PC-9 (cell line): ENCODE measurements at regions not wholly inside any gene's neighbourhood (a gene's known extent, or its start where the extent isn't known, plus 50 kb on each side); places are given as distances from the start of the nearest gene placed in this dataset.

Experiments used
- BruUV-seq: library from RNA; stranded (reverse); fragments of 400-500 nt; replicated peaks from 2 replicates; lab custom pipeline; 2021; lab: Mats Ljungman, UMichigan
- CTCF ChIA-PET: fragments of 300-600 bp; sonication (Branson Sonifier 250); formaldehyde crosslinking; loops from one replicate; lab custom pipeline; 2022; ENCODE audit warnings: antibody characterized with exemption; lab: Charles Lee
- POLR2A ChIA-PET: fragments of 300-600 bp; sonication (Branson Sonifier 250); formaldehyde crosslinking; loops from one replicate; lab custom pipeline; 2022; ENCODE audit warnings: antibody characterized with exemption; ENCODE audit not compliant: unreplicated experiment; lab: Charles Lee
- DNase-seq, 2 experiments: peaks; one replicate each; pipeline versions ENCODE4 v3.0.0 to v3.0.0-alpha.2; 2015 to 2022; ENCODE audit warnings: mixed read lengths in 1 of 2
- H2AFZ ChIP-seq: fragments of 200-600 bp; sonication (generic); 2 replicates; pipeline ENCODE4 v1.8.1; 2017; ENCODE audit warnings: antibody characterized with exemption
- H3F3A ChIP-seq: fragments of 200-600 bp; sonication (generic); 2 replicates; pipeline ENCODE4 v1.8.1; 2017; ENCODE audit warnings: antibody characterized with exemption, mild to moderate bottlenecking, low read depth; ENCODE audit not compliant: insufficient read depth
- H3K27ac ChIP-seq: fragments of 200-600 bp; sonication (generic); 2 replicates; pipeline ENCODE4 v1.6.1; 2016; ENCODE audit warnings: mixed run types
- H3K27me3 ChIP-seq: fragments of 200-600 bp; sonication (generic); 2 replicates; pipeline ENCODE4 v1.6.1; 2016; ENCODE audit warnings: low read depth, mixed run types; ENCODE audit not compliant: insufficient read depth
- H3K36me3 ChIP-seq: fragments of 200-600 bp; sonication (generic); 2 replicates; pipeline ENCODE4 v1.6.1; 2016; ENCODE audit warnings: low read depth, mixed run types
- H3K4me1 ChIP-seq: fragments of 200-600 bp; sonication (generic); replicated peaks from 2 replicates; pipeline ENCODE4 v1.6.1; 2016; ENCODE audit warnings: mixed run types; ENCODE audit not compliant: insufficient read depth
- H3K4me2 ChIP-seq: fragments of 200-600 bp; sonication (generic); 2 replicates; pipeline ENCODE4 v1.6.1; 2017; ENCODE audit warnings: mixed run types
- H3K4me3 ChIP-seq: fragments of 200-600 bp; sonication (generic); 2 replicates; pipeline ENCODE4 v1.6.1; 2016; ENCODE audit warnings: mixed run types
- H3K79me2 ChIP-seq: fragments of 200-600 bp; sonication (generic); 2 replicates; pipeline ENCODE4 v1.6.1; 2017; ENCODE audit warnings: low read depth, mixed run types
- H3K9me2 ChIP-seq: fragments of 200-600 bp; sonication (generic); 2 replicates; pipeline ENCODE4 v1.8.1; 2017; ENCODE audit warnings: mild to moderate bottlenecking; ENCODE audit not compliant: insufficient read depth
- H3K9me3 ChIP-seq: fragments of 200-600 bp; sonication (generic); 2 replicates; pipeline ENCODE4 v1.8.1; 2016; ENCODE audit warnings: low read depth; ENCODE audit not compliant: insufficient read depth
- H4K20me1 ChIP-seq: fragments of 200-600 bp; sonication (generic); 2 replicates; pipeline ENCODE4 v1.8.1; 2017; ENCODE audit not compliant: insufficient read depth
- EZH2 ChIP-seq: fragments of 200-600 bp; sonication (generic); IDR thresholded peaks from 2 replicates; pipeline ENCODE4 v1.8.0; 2017; ENCODE audit warnings: antibody characterized with exemption, low read depth
- intact Hi-C: fragments of 100-400 bp; cut with micrococcal nuclease; formaldehyde crosslinking; loops from one replicate; pipeline ENCODE4 v1.10.0; 2022; ENCODE audit not compliant: unreplicated experiment
- TF ChIP-seq, protein P1 (sequence below): fragments of 200-600 bp; sonication (generic); conservative IDR thresholded peaks from 2 replicates; pipeline ENCODE4 v1.6.1; 2017; ENCODE audit warnings: mixed run types, antibody characterized with exemption, mild to moderate bottlenecking, moderate library complexity

DNA sequence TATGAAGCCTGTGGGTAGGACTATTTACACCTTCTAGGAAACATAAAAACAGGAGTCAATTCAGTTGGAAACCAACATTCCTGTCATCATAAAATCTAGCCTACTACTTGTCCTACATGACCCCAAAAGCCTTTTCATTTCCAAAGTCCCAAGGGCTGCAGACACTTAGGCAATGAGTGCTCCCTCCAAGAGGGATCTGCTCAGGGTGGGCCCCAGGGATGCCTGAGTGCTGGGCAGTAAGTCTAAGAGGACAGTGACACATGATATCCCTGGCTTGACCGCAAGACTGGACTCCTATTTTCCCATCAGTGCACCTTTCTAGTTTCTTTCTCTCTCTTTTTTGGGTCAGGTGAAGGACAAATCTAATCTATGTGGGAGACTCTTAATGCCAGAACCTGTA, 1101.3 kb downstream of the GRIK2 start:
- ChIA-PET CTCF (no interaction called here), POLR2A (no interaction called here)
- H3K9me2 ChIP-seq: no peaks in the 10 kb centered on the region
- no TSS peak for BruUV-seq
- H3K4me2 ChIP-seq: no peak overlapping the region
- H3K36me3 ChIP-seq: no peaks in the 10 kb centered on the region
- no peaks in the 10 kb centered on the region for H3K9me3 ChIP-seq
- H3K27me3 ChIP-seq: no peaks in the 10 kb centered on the region
- H3K79me2 ChIP-seq: no peaks in the 10 kb centered on the region
- H4K20me1 ChIP-seq: no peaks in the 10 kb centered on the region
- no peak for DNase-seq
- no peak overlapping the region for H2AFZ ChIP-seq
- TF ChIP-seq, protein P1, sequence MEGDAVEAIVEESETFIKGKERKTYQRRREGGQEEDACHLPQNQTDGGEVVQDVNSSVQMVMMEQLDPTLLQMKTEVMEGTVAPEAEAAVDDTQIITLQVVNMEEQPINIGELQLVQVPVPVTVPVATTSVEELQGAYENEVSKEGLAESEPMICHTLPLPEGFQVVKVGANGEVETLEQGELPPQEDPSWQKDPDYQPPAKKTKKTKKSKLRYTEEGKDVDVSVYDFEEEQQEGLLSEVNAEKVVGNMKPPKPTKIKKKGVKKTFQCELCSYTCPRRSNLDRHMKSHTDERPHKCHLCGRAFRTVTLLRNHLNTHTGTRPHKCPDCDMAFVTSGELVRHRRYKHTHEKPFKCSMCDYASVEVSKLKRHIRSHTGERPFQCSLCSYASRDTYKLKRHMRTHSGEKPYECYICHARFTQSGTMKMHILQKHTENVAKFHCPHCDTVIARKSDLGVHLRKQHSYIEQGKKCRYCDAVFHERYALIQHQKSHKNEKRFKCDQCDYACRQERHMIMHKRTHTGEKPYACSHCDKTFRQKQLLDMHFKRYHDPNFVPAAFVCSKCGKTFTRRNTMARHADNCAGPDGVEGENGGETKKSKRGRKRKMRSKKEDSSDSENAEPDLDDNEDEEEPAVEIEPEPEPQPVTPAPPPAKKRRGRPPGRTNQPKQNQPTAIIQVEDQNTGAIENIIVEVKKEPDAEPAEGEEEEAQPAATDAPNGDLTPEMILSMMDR: no peak
- no peak for TF ChIP-seq EZH2
- intact Hi-C loops: no loop called here
- no peaks in the 10 kb centered on the region for H3F3A ChIP-seq
- H3K4me3 ChIP-seq: no peak overlapping the region
- no peaks in the 10 kb centered on the region for H3K4me1 ChIP-seq
- no peak overlapping the region for H3K27ac ChIP-seq

DNA sequence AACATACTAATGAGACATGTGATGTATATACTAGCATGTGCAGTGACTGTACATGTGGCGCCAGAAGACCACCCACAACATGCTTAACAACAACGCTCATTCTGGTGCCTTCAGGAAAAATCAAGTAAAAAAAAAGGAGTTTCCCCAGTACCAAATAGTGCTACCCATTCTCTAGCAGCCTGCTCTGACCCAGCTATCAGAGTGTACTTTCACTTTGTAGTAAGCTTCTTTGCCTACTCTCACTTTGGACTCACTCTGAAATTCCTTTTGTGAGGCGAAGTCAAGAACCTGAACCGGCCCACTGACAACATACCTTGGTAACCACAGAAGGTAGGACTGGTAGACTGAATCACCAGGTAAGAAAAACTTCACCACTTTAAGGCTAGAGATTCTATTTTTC, 1100.0 kb downstream of the GRIK2 start:
- Histone ChIP-seq H4K20me1 (no peaks in the 10 kb centered on the region), H3F3A (no peaks in the 10 kb centered on the region), H3K9me3 (no peaks in the 10 kb centered on the region), H3K4me1 (no peaks in the 10 kb centered on the region), H3K79me2 (no peaks in the 10 kb centered on the region), H3K9me2 (no peaks in the 10 kb centered on the region), H3K27ac (no peak overlapping the region), H3K4me2 (no peak overlapping the region), H2AFZ (no peak overlapping the region), H3K27me3 (no peaks in the 10 kb centered on the region), H3K4me3 (no peak overlapping the region), H3K36me3 (no peaks in the 10 kb centered on the region)
- no TSS peak for BruUV-seq
- CTCF ChIA-PET: no interaction called here
- TF ChIP-seq, protein P1: no peak
- TF ChIP-seq EZH2: no peak
- DNase-seq: no peak
- intact Hi-C loops: no loop called here
- POLR2A ChIA-PET: no interaction called here

DNA sequence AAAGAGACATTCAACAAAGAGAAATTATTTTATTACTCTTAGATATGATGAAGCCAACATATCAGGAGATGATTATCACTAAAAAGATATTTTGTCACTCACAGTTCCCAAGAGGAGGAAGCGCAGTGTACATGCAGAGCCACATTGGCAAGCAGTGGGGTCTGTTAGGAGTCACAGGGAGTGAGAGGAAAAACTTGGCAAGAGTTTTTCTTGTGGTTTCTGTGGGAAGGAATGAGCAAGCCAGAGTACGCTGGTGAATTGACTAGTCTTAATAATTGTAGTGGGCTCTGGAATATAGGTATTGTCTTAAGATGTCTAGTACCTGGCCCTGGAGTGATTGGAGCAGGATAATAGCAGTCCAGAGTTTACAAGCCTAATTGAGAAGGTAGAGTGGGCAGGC, 1095.2 kb downstream of the GRIK2 start:
- CTCF ChIA-PET: no interaction called here
- intact Hi-C loops: no loop called here
- no peaks in the 10 kb centered on the region for H3K27me3 ChIP-seq
- H3K36me3 ChIP-seq: no peaks in the 10 kb centered on the region
- no peak for DNase-seq
- no TSS peak for BruUV-seq
- H3K79me2 ChIP-seq: no peaks in the 10 kb centered on the region
- no peak overlapping the region for H3K4me2 ChIP-seq
- no peak for TF ChIP-seq EZH2
- TF ChIP-seq, protein P1: no peak
- no peaks in the 10 kb centered on the region for H4K20me1 ChIP-seq
- H3K27ac ChIP-seq: no peak overlapping the region
- no peak overlapping the region for H3K4me3 ChIP-seq
- H2AFZ ChIP-seq: no peak overlapping the region
- H3K4me1 ChIP-seq: no peaks in the 10 kb centered on the region
- no peaks in the 10 kb centered on the region for H3K9me3 ChIP-seq
- POLR2A ChIA-PET: no interaction called here
- H3F3A ChIP-seq: no peaks in the 10 kb centered on the region
- no peaks in the 10 kb centered on the region for H3K9me2 ChIP-seq
